NOMO-1 (cell line): ENCODE measurements at regions not wholly inside any gene's neighbourhood (a gene's known extent, or its start where the extent isn't known, plus 50 kb on each side); places are given as distances from the start of the nearest gene placed in this dataset.

Experiments
- DNase-seq, 2 experiments: peaks; one replicate each; lab custom pipeline; 2025; ENCODE audit not compliant: unreplicated experiment in 2 of 2; lab: John Stamatoyannopoulos, UW

DNA sequence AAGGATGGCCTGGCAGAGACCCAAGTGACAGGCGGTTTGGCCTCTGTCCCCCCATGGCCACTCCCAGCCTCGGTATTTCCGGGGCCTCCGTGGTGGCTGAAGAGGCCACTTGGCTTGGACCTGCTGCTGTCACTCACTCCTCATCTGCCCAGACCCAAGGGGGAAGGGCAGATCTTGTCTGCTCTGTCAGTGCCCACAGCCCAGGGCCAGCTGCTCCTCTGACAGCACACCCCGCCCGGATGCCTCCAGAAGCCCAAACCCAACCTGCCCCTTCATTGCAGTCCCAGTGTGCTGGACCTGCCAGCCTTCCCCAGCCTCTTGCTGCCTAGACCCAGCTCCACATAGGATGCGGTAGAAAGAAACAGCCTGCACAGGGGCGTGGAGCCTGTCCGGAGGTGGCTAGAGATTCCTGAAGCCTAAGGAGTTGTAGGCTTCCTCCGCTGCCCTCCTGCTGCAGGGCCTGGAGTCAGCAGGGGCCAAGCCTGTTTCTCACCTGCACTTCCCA, 52.0 kb downstream of the MAGEF1 start:
- DNase-seq: no peak

- DNase-seq: peak; percentile 30 to 34
Measured at GRCh38 chr3:184658223-184658928, 53.5 kb downstream of the MAGEF1 start.

DNA sequence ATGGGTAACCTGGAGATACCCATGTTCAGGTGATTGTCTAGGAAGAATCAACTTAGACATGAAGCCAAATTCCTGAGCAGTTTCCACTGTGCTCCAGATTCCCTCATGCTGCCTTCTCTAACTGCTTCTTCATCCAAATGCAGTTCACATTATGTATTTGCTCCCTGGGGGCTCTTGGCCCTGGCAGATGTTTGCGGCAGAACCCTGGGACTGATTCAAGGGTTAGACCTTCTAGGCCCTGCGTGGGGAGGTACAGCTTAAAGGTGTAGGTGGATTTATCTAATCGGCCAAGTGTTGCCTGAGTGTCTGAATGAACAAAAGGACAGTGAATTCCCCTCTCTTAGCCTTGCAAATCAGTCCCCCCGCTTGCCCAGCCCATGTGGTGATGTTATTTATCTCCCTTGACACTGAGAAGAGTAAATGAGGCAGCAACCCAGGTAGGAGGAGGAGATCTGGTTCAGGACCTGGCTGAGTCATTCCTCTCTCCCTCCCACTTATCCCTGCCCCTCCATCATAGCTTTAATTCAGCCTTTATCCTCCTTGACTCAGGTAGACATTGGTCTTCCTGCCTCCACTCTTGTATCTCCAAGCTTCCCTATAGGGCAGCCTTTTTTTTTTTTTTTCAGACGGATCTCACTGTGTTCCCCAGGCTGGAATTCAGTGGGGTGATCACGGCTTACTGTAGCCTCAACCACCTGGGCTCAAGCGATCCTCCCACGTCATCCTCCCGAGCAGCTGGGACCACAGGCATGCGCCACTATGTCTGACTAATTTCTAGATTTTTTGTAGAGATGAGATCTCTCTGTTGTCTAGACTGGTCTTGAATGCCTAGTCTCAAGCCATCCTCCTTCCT, 54.8 kb downstream of the MAGEF1 start:
- DNase-seq: no peak

- DNase-seq: no peak
Measured at GRCh38 chr3:184656458-184656828, 55.4 kb downstream of the MAGEF1 start.

GRCh38 chr3:184655597-184655996, 56.3 kb downstream of the MAGEF1 start:
- DNase-seq: no peak

DNA sequence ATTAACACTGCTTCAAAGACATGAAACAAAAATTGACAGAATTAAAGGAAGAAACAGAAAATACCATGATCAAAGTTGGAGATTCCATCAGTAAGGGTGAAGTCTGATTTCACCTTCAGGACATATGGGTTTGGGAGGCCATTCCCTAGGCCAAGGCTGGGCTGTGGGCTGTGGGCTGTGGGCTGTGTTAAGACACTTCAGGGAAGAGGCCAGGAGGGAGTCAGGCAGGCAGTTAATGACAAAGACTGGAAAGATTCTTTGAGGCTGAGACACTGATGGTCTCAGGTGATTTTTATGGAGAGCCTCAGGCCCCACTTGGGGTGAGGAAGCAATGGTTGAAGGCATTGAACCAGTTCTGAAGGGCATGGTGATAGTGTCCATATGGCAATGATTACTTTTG, 57.5 kb downstream of the MAGEF1 start:
- DNase-seq: no peak

DNA sequence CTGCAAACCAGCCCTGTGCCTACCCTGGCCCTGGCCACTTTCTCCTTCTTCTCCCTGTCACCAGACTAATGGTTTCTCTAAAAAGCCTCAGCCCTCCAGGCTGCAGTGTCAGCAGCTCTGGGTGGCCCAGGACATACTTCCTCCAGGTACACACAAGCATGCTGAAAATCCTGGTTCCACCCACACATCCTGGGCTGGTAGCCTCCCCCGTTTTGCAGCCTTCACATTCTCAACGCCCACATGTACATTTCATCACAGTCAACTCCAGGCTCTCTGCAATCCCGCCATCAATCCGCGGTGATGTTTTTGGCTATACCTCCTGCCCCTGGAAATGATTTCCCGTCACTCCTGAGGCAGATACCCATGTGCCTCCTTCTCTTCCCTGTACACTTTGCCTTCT, 59.4 kb downstream of the MAGEF1 start:
- DNase-seq: no peak

GRCh38 chr3:184651904-184652303, 60.0 kb downstream of the MAGEF1 start:
- DNase-seq: no peak

DNA sequence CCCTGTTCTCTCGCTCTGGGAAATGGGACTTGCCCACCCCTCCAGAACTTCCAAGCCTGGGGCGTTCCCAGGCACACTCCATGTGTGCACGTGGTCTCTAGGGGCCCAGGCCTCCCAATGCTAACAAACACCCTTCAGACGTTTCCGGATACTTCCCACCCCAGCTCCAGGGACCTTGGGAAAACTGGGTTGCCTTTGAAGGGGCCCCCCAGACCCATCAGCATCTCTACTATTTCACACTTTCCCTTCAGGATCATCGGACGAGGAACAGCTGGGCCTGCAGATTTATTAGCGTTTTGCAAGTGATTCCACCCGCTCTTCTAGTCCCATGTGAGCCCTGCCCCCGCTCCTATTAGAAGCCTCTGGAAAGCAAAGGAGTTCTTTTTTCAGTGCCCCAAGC, 63.2 kb downstream of the MAGEF1 start:
- DNase-seq: no peak

GRCh38 chr3:184647405-184647936, 64.4 kb downstream of the MAGEF1 start:
- no peak for DNase-seq

- DNase-seq: no peak
Measured at GRCh38 chr3:184645336-184645735, 66.5 kb downstream of the MAGEF1 start.

DNA sequence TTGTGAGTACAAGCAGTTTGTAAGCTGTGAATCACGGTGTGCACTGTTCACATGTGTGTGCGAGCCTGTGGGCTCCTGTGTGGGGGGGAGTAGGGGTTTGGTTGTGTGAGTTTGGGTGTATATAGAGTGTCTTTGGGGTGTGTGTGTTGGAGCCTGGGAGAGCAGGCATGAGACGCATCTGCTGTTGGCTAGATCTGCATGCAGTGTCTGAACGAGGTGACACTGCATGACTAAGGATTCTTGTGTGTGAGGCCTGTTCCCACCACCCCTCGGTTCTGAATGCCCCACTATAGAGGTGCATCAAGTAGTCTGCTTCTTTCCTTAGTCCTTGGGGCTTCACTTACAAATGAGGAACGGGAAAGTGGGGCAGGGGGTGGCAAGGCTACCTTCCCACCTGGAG, 68.4 kb downstream of the MAGEF1 start:
- DNase-seq: no peak

GRCh38 chr3:184642631-184643285, 69.1 kb downstream of the MAGEF1 start:
- DNase-seq: no peak

- no peak for DNase-seq
Measured at GRCh38 chr3:184641430-184641829, 70.4 kb downstream of the MAGEF1 start.

- DNase-seq: no peak
Measured at GRCh38 chr3:184639351-184639750, 72.5 kb downstream of the MAGEF1 start.

GRCh38 chr3:184637705-184638104, 74.2 kb downstream of the MAGEF1 start:
- peak; percentile 84 to 98 for DNase-seq

- peak; percentile 51 to 71 for DNase-seq
Measured at GRCh38 chr3:184636741-184637316, 75.0 kb downstream of the MAGEF1 start.

- DNase-seq: no peak
Measured at GRCh38 chr3:184635774-184636173, 74.2 kb downstream of the EPHB3 start.

DNA sequence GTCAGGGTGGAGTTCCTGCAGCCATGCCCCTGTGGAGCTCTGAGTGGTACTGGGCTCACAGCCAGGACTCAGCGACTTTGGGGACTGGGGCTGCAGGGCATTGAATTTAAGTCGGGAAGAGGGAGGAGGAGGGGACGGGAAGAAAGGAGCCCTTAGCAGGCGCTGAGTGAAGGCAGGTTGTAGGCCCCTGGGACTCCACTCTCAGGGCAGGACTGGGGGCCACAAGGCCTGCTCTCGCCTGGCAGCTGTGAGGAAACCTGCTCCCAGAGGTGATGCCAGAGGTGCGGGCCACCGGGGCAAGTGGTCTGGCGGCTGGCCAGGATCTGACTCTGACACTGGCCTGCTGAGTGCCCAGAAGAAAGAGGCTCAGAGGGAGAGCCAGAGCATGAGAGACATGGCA, 73.5 kb downstream of the EPHB3 start:
- DNase-seq: no peak

GRCh38 chr3:184633237-184633579, 71.6 kb downstream of the EPHB3 start:
- no peak for DNase-seq
